Mucosa of rectum (tissue), 2 donors: ENCODE measurements at regions not wholly inside any gene's neighbourhood (a gene's known extent, or its start where the extent isn't known, plus 50 kb on each side); places are given as distances from the start of the nearest gene placed in this dataset.

Source experiments
- H3K27ac ChIP-seq, 2 donors: one replicate each; pipeline ENCODE4 v1.7.0; 2013; ENCODE audit warnings: inconsistent platforms in 2 of 2, low read depth in 2 of 2, low read length in 2 of 2
- H3K27me3 ChIP-seq, 2 donors: one replicate each; pipeline ENCODE4 v1.7.0; 2013; ENCODE audit warnings: low read length in 2 of 2; ENCODE audit not compliant: control insufficient read depth in 2 of 2, insufficient read depth in 2 of 2
- H3K36me3 ChIP-seq, 2 donors: one replicate each; pipeline ENCODE4 v1.7.0; 2013; ENCODE audit warnings: low read length in 2 of 2; ENCODE audit not compliant: control insufficient read depth in 2 of 2, insufficient read depth in 2 of 2
- H3K4me1 ChIP-seq, 2 donors: one replicate each; pipeline ENCODE4 v1.7.0; 2013; ENCODE audit warnings: low read length in 2 of 2, mild to moderate bottlenecking in 1 of 2; ENCODE audit not compliant: control insufficient read depth in 2 of 2, insufficient read depth in 2 of 2
- H3K4me3 ChIP-seq, 2 donors: one replicate each; pipeline ENCODE4 v1.7.0; 2013; ENCODE audit warnings: low read length in 2 of 2
- H3K9ac ChIP-seq, 2 donors: one replicate each; pipeline ENCODE4 v1.7.0; 2013; ENCODE audit warnings: low read length in 2 of 2, low read depth in 1 of 2, mild to moderate bottlenecking in 1 of 2
- H3K9me3 ChIP-seq, 2 donors: one replicate each; pipeline ENCODE4 v1.7.0; 2013; ENCODE audit warnings: low read length in 2 of 2; ENCODE audit not compliant: control insufficient read depth in 2 of 2
- donor health status: healthy.
- donor health status: Normal muscosa, but diverticular disease.

- Histone ChIP-seq H3K9me3 (no peaks in the 10 kb centered on the region), H3K27me3 (no peaks in the 10 kb centered on the region), H3K36me3 (no peaks in the 10 kb centered on the region), H3K27ac (no peak overlapping the region), H3K4me1 (no peaks in the 10 kb centered on the region), H3K4me3 (no peak overlapping the region), H3K9ac (no peak overlapping the region)
Measured at GRCh38 chr1:96038636-96039035, 682.9 kb upstream of the PTBP2 start.

GRCh38 chr1:96039910-96040309 lies 681.7 kb upstream of the PTBP2 start:
- H3K27ac ChIP-seq: no peak overlapping the region
- no peaks in the 10 kb centered on the region for H3K9me3 ChIP-seq
- H3K9ac ChIP-seq: no peak overlapping the region
- H3K4me3 ChIP-seq: no peak overlapping the region
- H3K36me3 ChIP-seq: no peaks in the 10 kb centered on the region
- no peaks in the 10 kb centered on the region for H3K4me1 ChIP-seq
- no peaks in the 10 kb centered on the region for H3K27me3 ChIP-seq

- Histone ChIP-seq H3K4me3 (no peak overlapping the region), H3K27me3 (no peaks in the 10 kb centered on the region), H3K9me3 (no peaks in the 10 kb centered on the region), H3K9ac (no peak overlapping the region), H3K36me3 (no peaks in the 10 kb centered on the region), H3K4me1 (no peaks in the 10 kb centered on the region), H3K27ac (no peak overlapping the region)
Measured at GRCh38 chr1:96041470-96041869, 680.1 kb upstream of the PTBP2 start.

- H3K9ac ChIP-seq: no peak overlapping the region
- no peak overlapping the region for H3K27ac ChIP-seq
- no peaks in the 10 kb centered on the region for H3K9me3 ChIP-seq
- no peak overlapping the region for H3K4me3 ChIP-seq
- no peaks in the 10 kb centered on the region for H3K36me3 ChIP-seq
- H3K27me3 ChIP-seq: no peaks in the 10 kb centered on the region
- H3K4me1 ChIP-seq: no peaks in the 10 kb centered on the region
Measured at GRCh38 chr1:96048572-96049212, 672.9 kb upstream of the PTBP2 start.

- Histone ChIP-seq H3K9ac (no peak overlapping the region), H3K4me1 (no peaks in the 10 kb centered on the region), H3K27me3 (no peaks in the 10 kb centered on the region), H3K27ac (no peak overlapping the region), H3K9me3 (no peaks in the 10 kb centered on the region), H3K36me3 (no peaks in the 10 kb centered on the region), H3K4me3 (no peak overlapping the region)
Measured at GRCh38 chr1:96049759-96050409, 671.7 kb upstream of the PTBP2 start.

GRCh38 chr1:96059276-96059675 lies 662.3 kb upstream of the PTBP2 start:
- H3K4me3 ChIP-seq: no peak overlapping the region
- H3K27ac ChIP-seq: no peak overlapping the region
- no peaks in the 10 kb centered on the region for H3K4me1 ChIP-seq
- no peaks in the 10 kb centered on the region for H3K27me3 ChIP-seq
- no peaks in the 10 kb centered on the region for H3K36me3 ChIP-seq
- no peak overlapping the region for H3K9ac ChIP-seq
- no peaks in the 10 kb centered on the region for H3K9me3 ChIP-seq

- Histone ChIP-seq H3K9ac (no peak overlapping the region), H3K27ac (no peak overlapping the region), H3K9me3 (no peaks in the 10 kb centered on the region), H3K4me1 (no peaks in the 10 kb centered on the region), H3K36me3 (no peaks in the 10 kb centered on the region), H3K4me3 (no peak overlapping the region), H3K27me3 (no peaks in the 10 kb centered on the region)
Measured at GRCh38 chr1:96059736-96060135, 661.8 kb upstream of the PTBP2 start.

GRCh38 chr1:96060621-96061020 lies 661.0 kb upstream of the PTBP2 start:
- H3K4me3 ChIP-seq: no peak overlapping the region
- no peak overlapping the region for H3K9ac ChIP-seq
- no peaks in the 10 kb centered on the region for H3K36me3 ChIP-seq
- H3K27me3 ChIP-seq: no peaks in the 10 kb centered on the region
- no peak overlapping the region for H3K27ac ChIP-seq
- no peaks in the 10 kb centered on the region for H3K9me3 ChIP-seq
- H3K4me1 ChIP-seq: no peaks in the 10 kb centered on the region

GRCh38 chr1:96072021-96072420 lies 649.6 kb upstream of the PTBP2 start:
- Histone ChIP-seq H3K4me1 (no peaks in the 10 kb centered on the region), H3K9me3 (no peaks in the 10 kb centered on the region), H3K27me3 (no peaks in the 10 kb centered on the region), H3K4me3 (no peak overlapping the region), H3K9ac (no peak overlapping the region), H3K36me3 (no peaks in the 10 kb centered on the region), H3K27ac (no peak overlapping the region)

GRCh38 chr1:96073100-96073499 lies 648.5 kb upstream of the PTBP2 start:
- Histone ChIP-seq H3K4me3 (no peak overlapping the region), H3K27me3 (no peaks in the 10 kb centered on the region), H3K36me3 (no peaks in the 10 kb centered on the region), H3K9ac (no peak overlapping the region), H3K4me1 (no peaks in the 10 kb centered on the region), H3K27ac (no peak overlapping the region), H3K9me3 (no peaks in the 10 kb centered on the region)
